NCI-H146 (cell line): ENCODE measurements at regions not wholly inside any gene's neighbourhood (a gene's known extent, or its start where the extent isn't known, plus 50 kb on each side); places are given as distances from the start of the nearest gene placed in this dataset.
"Not testable (repeated sequence)": the region's sequence is repeated elsewhere in the genome, so short reads cannot be mapped to it uniquely, and the experiment has no call there.

Source experiments
- DNase-seq: peaks from one replicate; lab custom pipeline; 2025; lab: John Stamatoyannopoulos, UW

- not testable (repeated sequence) for DNase-seq
Measured at GRCh38 chr19:28433166-28433565, 779.8 kb downstream of the UQCRFS1 start.

GRCh38 chr19:28430214-28430613 is 782.7 kb downstream of the UQCRFS1 start:
- DNase-seq: no peak

GRCh38 chr19:28429356-28429755 is 783.6 kb downstream of the UQCRFS1 start:
- no peak for DNase-seq

- no peak for DNase-seq
Measured at GRCh38 chr19:28428663-28429348, 784.1 kb downstream of the UQCRFS1 start.

GRCh38 chr19:28427376-28428083 is 785.4 kb downstream of the UQCRFS1 start:
- no peak for DNase-seq

- DNase-seq: no peak
Measured at GRCh38 chr19:28426730-28427225, 786.2 kb downstream of the UQCRFS1 start.

GRCh38 chr19:28426110-28426729 is 786.7 kb downstream of the UQCRFS1 start:
- no peak for DNase-seq

GRCh38 chr19:28425046-28425931 is 787.7 kb downstream of the UQCRFS1 start:
- DNase-seq: no peak

- no peak for DNase-seq
Measured at GRCh38 chr19:28424662-28425045, 788.3 kb downstream of the UQCRFS1 start.

GRCh38 chr19:28424077-28424476 is 788.9 kb downstream of the UQCRFS1 start:
- no peak for DNase-seq

- no peak for DNase-seq
Measured at GRCh38 chr19:28422791-28423650, 789.9 kb downstream of the UQCRFS1 start.

- no peak for DNase-seq
Measured at GRCh38 chr19:28422046-28422445, 790.9 kb downstream of the UQCRFS1 start.

GRCh38 chr19:28420811-28421550 is 792.0 kb downstream of the UQCRFS1 start:
- DNase-seq: no peak

GRCh38 chr19:28419312-28419711 is 793.6 kb downstream of the UQCRFS1 start:
- no peak for DNase-seq

GRCh38 chr19:28417361-28417760 is 795.6 kb downstream of the UQCRFS1 start:
- DNase-seq: no peak

GRCh38 chr19:28416245-28416644 is 796.7 kb downstream of the UQCRFS1 start:
- no peak for DNase-seq

- no peak for DNase-seq
Measured at GRCh38 chr19:28414748-28415147, 798.2 kb downstream of the UQCRFS1 start.

GRCh38 chr19:28409859-28410258 is 803.1 kb downstream of the UQCRFS1 start:
- no peak for DNase-seq

GRCh38 chr19:28406966-28407365 is 806.0 kb downstream of the UQCRFS1 start:
- no peak for DNase-seq

- no peak for DNase-seq
Measured at GRCh38 chr19:28405346-28405742, 807.6 kb downstream of the UQCRFS1 start.
